ENCODE measurements at regions not wholly inside any gene's neighbourhood (a gene's known extent, or its start where the extent isn't known, plus 50 kb on each side); places are given as distances from the start of the nearest gene placed in this dataset.

DNA sequence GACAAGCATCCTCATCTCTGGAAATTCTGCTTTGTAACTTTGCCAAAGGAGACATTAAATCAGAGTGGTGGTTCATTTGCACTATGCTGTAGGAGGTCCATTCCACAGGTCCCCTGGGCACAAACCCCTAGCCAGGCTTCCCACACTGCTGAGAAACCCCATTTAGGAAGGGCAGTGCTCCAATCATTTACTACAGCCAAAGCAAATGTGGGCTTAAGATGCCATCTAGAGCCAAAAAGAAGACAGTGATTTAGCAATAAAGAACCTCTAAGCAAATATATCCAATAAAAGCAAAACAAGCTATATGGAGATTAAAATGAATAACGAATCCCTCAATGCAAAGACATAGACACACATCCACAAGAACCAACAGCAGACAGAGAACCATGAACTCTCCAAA is 129.0 kb upstream of the ALDH1B1 start:
- Histone ChIP-seq H3K4me1 (ENCODE audit: insufficient read depth, low read length) (no peaks in the 10 kb centered on the region), H3K9ac (ENCODE audit: insufficient read depth, low read depth, low read length) (no peak overlapping the region), H2AFZ (ENCODE audit: low read length) (no peak overlapping the region), H3K27ac (ENCODE audit: extremely low read length, insufficient read depth, low read length) (no peak overlapping the region), H3K27me3 (ENCODE audit: control insufficient read depth in 1 of 2, insufficient read depth in 2 of 2, low read length in 2 of 2) (no peaks in the 10 kb centered on the region), H3K4me2 (ENCODE audit: low read depth, low read length) (no peak overlapping the region), H3K9me3 (ENCODE audit: low read length) (no peaks in the 10 kb centered on the region), H3K36me3 (replicated peaks in 1 of 2; ENCODE audit: control insufficient read depth in 1 of 2, insufficient read depth in 2 of 2, low read length in 2 of 2) (no peaks in the 10 kb centered on the region), H3K4me3 (replicated peaks in 1 of 3; ENCODE audit: insufficient read depth in 1 of 3, low read depth in 2 of 3, low read length in 3 of 3) (no peak overlapping the region), H4K20me1 (ENCODE audit: insufficient read depth, low read length) (no peaks in the 10 kb centered on the region), H3K79me2 (ENCODE audit: insufficient read depth, low read length) (no peaks in the 10 kb centered on the region)
- FAIRE-seq (peak; percentile 34), ATAC-seq (no peak), DNase-seq (ENCODE audit: low spot score) (peak; percentile 7)
- 0% methylated on average over 1 of the region's 1 CpG for WGBS (ENCODE audit: low lambda C conversion rate)
- intact Hi-C loops (cut with micrococcal nuclease; ENCODE audit: unreplicated experiment) (loop anchor here (1.0 kb wide), 1 partner anchor 175 kb away; no protein-coding TSS in a partner anchor), in situ Hi-C loops (cut with HindIII; ENCODE audit: extremely low pct_ligation_motif_present, low pct_unique_long_range_greater_than_20kb) (no loop called here)
- TF ChIP-seq SMC3 (IDR thresholded peaks at IDR 0.05; ENCODE audit: low read length) (peak; percentile 59), RAD21 (CRISPR knock-in tag; IDR thresholded peaks at IDR 0.05) (0 out of 2 replicates have a peak, but pooled peaks have one; percentile 27), CEBPG (CRISPR knock-in tag; IDR thresholded peaks at IDR 0.05) (no peak), STAG1 (CRISPR knock-in tag; IDR thresholded peaks at IDR 0.05) (peak; percentile 81)
- TF ChIP-seq, protein P1, sequence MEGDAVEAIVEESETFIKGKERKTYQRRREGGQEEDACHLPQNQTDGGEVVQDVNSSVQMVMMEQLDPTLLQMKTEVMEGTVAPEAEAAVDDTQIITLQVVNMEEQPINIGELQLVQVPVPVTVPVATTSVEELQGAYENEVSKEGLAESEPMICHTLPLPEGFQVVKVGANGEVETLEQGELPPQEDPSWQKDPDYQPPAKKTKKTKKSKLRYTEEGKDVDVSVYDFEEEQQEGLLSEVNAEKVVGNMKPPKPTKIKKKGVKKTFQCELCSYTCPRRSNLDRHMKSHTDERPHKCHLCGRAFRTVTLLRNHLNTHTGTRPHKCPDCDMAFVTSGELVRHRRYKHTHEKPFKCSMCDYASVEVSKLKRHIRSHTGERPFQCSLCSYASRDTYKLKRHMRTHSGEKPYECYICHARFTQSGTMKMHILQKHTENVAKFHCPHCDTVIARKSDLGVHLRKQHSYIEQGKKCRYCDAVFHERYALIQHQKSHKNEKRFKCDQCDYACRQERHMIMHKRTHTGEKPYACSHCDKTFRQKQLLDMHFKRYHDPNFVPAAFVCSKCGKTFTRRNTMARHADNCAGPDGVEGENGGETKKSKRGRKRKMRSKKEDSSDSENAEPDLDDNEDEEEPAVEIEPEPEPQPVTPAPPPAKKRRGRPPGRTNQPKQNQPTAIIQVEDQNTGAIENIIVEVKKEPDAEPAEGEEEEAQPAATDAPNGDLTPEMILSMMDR (CRISPR knock-in tag; IDR thresholded peaks at IDR 0.05), result peak; percentile 62
- BruUV-seq (replicated peaks), result no TSS peak
- CTCF ChIA-PET (ENCODE audit: low intra/inter-chr PET ratio, low total read pairs), result interaction anchor here (1.3 kb wide), 1 partner anchor 516 kb away, joined by 5 read pairs; no protein-coding TSS in a partner anchor
- POLR2A ChIA-PET, result interaction anchor here (1.0 kb wide), 1 partner anchor 355 kb away, joined by 3 read pairs; no protein-coding TSS in a partner anchor

DNA sequence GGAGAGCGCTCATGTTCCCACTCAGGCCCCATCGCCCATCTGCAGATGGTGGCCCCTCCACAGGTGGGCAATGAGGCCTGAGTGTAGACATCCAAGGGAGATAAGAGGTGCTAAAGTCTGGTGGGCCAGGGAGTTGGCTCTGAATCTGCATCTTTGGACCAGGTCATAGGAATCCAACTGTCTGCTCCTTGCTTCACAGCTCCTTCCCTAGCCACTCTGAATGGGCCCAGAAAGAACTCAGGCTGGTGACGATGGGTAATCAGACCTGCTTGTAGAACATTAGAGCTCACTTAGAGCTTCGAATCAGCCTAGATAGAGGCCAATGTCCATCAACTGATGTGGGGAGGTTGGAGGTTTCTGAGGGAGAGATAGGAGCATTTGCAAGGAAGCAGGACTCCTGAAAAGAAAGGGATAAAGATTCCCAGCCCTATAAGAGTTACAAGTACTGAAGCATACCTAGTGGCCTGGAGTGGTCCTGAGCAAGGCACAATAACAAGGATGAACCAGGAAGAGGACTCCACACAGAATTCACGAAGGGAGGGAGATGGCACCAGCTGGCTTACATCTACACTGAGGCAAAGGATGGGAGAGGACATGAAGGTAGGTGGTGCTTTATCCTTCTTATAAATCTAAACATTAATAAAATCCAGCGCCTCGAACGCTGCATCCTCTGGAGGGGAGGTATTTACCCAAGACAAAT is 132.8 kb upstream of the ALDH1B1 start:
- in situ Hi-C loops (cut with HindIII; ENCODE audit: extremely low pct_ligation_motif_present, low pct_unique_long_range_greater_than_20kb) (loop anchor here (10.0 kb wide), 2 partner anchors 165 to 355 kb away; partner anchors contain the start of gene SLC25A51), intact Hi-C loops (cut with micrococcal nuclease; ENCODE audit: unreplicated experiment) (no loop called here)
- no peaks in the 10 kb centered on the region for H4K20me1 ChIP-seq (ENCODE audit: insufficient read depth, low read length)
- FAIRE-seq (no peak), ATAC-seq (no peak), DNase-seq (ENCODE audit: low spot score) (no peak)
- peaks cover 8% of the 10 kb centered on the region; the same call in 1 of the 2 replicates for H3K4me1 ChIP-seq (ENCODE audit: insufficient read depth, low read length)
- no peaks in the 10 kb centered on the region; the same call in 1 of the 2 replicates for H3K9me3 ChIP-seq (ENCODE audit: low read length)
- POLR2A ChIA-PET, result no interaction called here
- H2AFZ ChIP-seq (ENCODE audit: low read length), result no peak overlapping the region
- 34% methylated on average over 8 of the region's 8 CpGs for WGBS (ENCODE audit: low lambda C conversion rate)
- H3K79me2 ChIP-seq (ENCODE audit: insufficient read depth, low read length), result no peaks in the 10 kb centered on the region
- no peak overlapping the region for H3K9ac ChIP-seq (ENCODE audit: insufficient read depth, low read depth, low read length)
- no peak overlapping the region for H3K4me2 ChIP-seq (ENCODE audit: low read depth, low read length)
- CTCF ChIA-PET (ENCODE audit: low intra/inter-chr PET ratio, low total read pairs), result no interaction called here
- H3K4me3 ChIP-seq (replicated peaks in 1 of 3; ENCODE audit: insufficient read depth in 1 of 3, low read depth in 2 of 3, low read length in 3 of 3), result no peak overlapping the region
- H3K27me3 ChIP-seq (ENCODE audit: control insufficient read depth in 1 of 2, insufficient read depth in 2 of 2, low read length in 2 of 2), result no peaks in the 10 kb centered on the region; a peak in 1 of 5 replicates
- no peaks in the 10 kb centered on the region for H3K36me3 ChIP-seq (replicated peaks in 1 of 2; ENCODE audit: control insufficient read depth in 1 of 2, insufficient read depth in 2 of 2, low read length in 2 of 2)
- TF ChIP-seq ZZZ3 (CRISPR knock-in tag; IDR thresholded peaks at IDR 0.05; ENCODE audit: borderline replicate concordance) (no peak), WIZ (CRISPR knock-in tag; IDR thresholded peaks at IDR 0.05) (no peak), NPAS2 (CRISPR knock-in tag; IDR thresholded peaks at IDR 0.05; ENCODE audit: borderline replicate concordance) (no peak), ZNF225 (CRISPR knock-in tag; IDR thresholded peaks at IDR 0.05) (no peak), ZNF746 (CRISPR knock-in tag; IDR thresholded peaks at IDR 0.05) (no peak), ZFX (CRISPR knock-in tag; IDR thresholded peaks at IDR 0.05; ENCODE audit: low read depth) (no peak)
- TF ChIP-seq, protein P2, sequence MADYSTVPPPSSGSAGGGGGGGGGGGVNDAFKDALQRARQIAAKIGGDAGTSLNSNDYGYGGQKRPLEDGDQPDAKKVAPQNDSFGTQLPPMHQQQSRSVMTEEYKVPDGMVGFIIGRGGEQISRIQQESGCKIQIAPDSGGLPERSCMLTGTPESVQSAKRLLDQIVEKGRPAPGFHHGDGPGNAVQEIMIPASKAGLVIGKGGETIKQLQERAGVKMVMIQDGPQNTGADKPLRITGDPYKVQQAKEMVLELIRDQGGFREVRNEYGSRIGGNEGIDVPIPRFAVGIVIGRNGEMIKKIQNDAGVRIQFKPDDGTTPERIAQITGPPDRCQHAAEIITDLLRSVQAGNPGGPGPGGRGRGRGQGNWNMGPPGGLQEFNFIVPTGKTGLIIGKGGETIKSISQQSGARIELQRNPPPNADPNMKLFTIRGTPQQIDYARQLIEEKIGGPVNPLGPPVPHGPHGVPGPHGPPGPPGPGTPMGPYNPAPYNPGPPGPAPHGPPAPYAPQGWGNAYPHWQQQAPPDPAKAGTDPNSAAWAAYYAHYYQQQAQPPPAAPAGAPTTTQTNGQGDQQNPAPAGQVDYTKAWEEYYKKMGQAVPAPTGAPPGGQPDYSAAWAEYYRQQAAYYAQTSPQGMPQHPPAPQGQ (CRISPR knock-in tag; IDR thresholded peaks at IDR 0.05; ENCODE audit: borderline replicate concordance), result no peak
- TF ChIP-seq, protein P3, sequence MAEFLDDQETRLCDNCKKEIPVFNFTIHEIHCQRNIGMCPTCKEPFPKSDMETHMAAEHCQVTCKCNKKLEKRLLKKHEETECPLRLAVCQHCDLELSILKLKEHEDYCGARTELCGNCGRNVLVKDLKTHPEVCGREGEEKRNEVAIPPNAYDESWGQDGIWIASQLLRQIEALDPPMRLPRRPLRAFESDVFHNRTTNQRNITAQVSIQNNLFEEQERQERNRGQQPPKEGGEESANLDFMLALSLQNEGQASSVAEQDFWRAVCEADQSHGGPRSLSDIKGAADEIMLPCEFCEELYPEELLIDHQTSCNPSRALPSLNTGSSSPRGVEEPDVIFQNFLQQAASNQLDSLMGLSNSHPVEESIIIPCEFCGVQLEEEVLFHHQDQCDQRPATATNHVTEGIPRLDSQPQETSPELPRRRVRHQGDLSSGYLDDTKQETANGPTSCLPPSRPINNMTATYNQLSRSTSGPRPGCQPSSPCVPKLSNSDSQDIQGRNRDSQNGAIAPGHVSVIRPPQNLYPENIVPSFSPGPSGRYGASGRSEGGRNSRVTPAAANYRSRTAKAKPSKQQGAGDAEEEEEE (CRISPR knock-in tag; IDR thresholded peaks at IDR 0.05; ENCODE audit: borderline replicate concordance), result no peak
- BruUV-seq (replicated peaks), result no TSS peak
- no peak overlapping the region for H3K27ac ChIP-seq (ENCODE audit: extremely low read length, insufficient read depth, low read length)
